Hepatic stellate cell (primary cell): ENCODE measurements at regions not wholly inside any gene's neighbourhood (a gene's known extent, or its start where the extent isn't known, plus 50 kb on each side); places are given as distances from the start of the nearest gene placed in this dataset.
"Not testable (repeated sequence)": the region's sequence is repeated elsewhere in the genome, so short reads cannot be mapped to it uniquely, and the experiment has no call there.

ENCODE experiments used
- DNase-seq: peaks from one replicate; pipeline ENCODE4 v3.0.0; 2011; ENCODE audit warnings: low spot score

GRCh38 chr7:21317966-21318915 is 109.6 kb upstream of the SP4 start:
- no peak for DNase-seq

- no peak for DNase-seq
Measured at GRCh38 chr7:21318916-21319270, 109.0 kb upstream of the SP4 start.

- DNase-seq = no peak
Measured at GRCh38 chr7:21326241-21326640, 101.6 kb upstream of the SP4 start.

GRCh38 chr7:21326921-21327320 is 101.0 kb upstream of the SP4 start:
- DNase-seq = no peak

- DNase-seq = no peak
Measured at GRCh38 chr7:21327422-21328409, 100.2 kb upstream of the SP4 start.

GRCh38 chr7:21330462-21331178 is 97.3 kb upstream of the SP4 start:
- no peak for DNase-seq

- no peak for DNase-seq
Measured at GRCh38 chr7:21334906-21335305, 93.0 kb upstream of the SP4 start.

- DNase-seq = no peak
Measured at GRCh38 chr7:21336743-21337142, 91.1 kb upstream of the SP4 start.

- DNase-seq = no peak
Measured at GRCh38 chr7:21338728-21339164, 89.1 kb upstream of the SP4 start.

- DNase-seq = not testable (repeated sequence)
Measured at GRCh38 chr7:21344900-21345299, 83.0 kb upstream of the SP4 start.

GRCh38 chr7:21345361-21345760 is 82.5 kb upstream of the SP4 start:
- DNase-seq = no peak

- no peak for DNase-seq
Measured at GRCh38 chr7:21346297-21346696, 81.6 kb upstream of the SP4 start.

GRCh38 chr7:21352540-21353387 is 75.1 kb upstream of the SP4 start:
- DNase-seq = no peak

GRCh38 chr7:21353388-21353780 is 74.5 kb upstream of the SP4 start:
- DNase-seq = no peak

- DNase-seq = no peak
Measured at GRCh38 chr7:21354284-21354683, 73.6 kb upstream of the SP4 start.

- no peak for DNase-seq
Measured at GRCh38 chr7:21355406-21355874, 72.4 kb upstream of the SP4 start.

GRCh38 chr7:21356616-21357015 is 71.3 kb upstream of the SP4 start:
- DNase-seq = no peak

- no peak for DNase-seq
Measured at GRCh38 chr7:21357151-21358097, 70.5 kb upstream of the SP4 start.

- no peak for DNase-seq
Measured at GRCh38 chr7:21358648-21359047, 69.2 kb upstream of the SP4 start.

- DNase-seq = no peak
Measured at GRCh38 chr7:21359163-21359562, 68.7 kb upstream of the SP4 start.
